IMR-90 (cell line): ENCODE measurements at regions not wholly inside any gene's neighbourhood (a gene's known extent, or its start where the extent isn't known, plus 50 kb on each side); places are given as distances from the start of the nearest gene placed in this dataset.

Source experiments
- BHLHE40 ChIP-seq: fragments of 150-350 bp; IDR thresholded peaks from 2 replicates; pipeline ENCODE4 v1.6.1; 2016; ENCODE audit warnings: mild to moderate bottlenecking, low read depth, low read length
- POLR2A ChIP-seq: IDR thresholded peaks from 2 replicates; pipeline ENCODE4 v1.6.1; 2012; ENCODE audit warnings: mild to moderate bottlenecking, low read depth, low read length
- RCOR1 ChIP-seq: IDR thresholded peaks from 2 replicates; pipeline ENCODE4 v1.6.1; 2012; ENCODE audit warnings: mild to moderate bottlenecking, low read length, improper control_type of control experiment; ENCODE audit not compliant: insufficient replicate concordance
- SMC3 ChIP-seq: fragments of 150-350 bp; IDR thresholded peaks from 2 replicates; pipeline ENCODE4 v1.6.1; 2016; ENCODE audit warnings: low read depth, mild to moderate bottlenecking, antibody characterized with exemption, low read length, moderate library complexity
- TF ChIP-seq, protein P1 (sequence below): conservative IDR thresholded peaks from 2 replicates; pipeline ENCODE4 v1.5.1; 2012; ENCODE audit warnings: mild to moderate bottlenecking, low read depth, low read length, improper control_type of control experiment

DNA sequence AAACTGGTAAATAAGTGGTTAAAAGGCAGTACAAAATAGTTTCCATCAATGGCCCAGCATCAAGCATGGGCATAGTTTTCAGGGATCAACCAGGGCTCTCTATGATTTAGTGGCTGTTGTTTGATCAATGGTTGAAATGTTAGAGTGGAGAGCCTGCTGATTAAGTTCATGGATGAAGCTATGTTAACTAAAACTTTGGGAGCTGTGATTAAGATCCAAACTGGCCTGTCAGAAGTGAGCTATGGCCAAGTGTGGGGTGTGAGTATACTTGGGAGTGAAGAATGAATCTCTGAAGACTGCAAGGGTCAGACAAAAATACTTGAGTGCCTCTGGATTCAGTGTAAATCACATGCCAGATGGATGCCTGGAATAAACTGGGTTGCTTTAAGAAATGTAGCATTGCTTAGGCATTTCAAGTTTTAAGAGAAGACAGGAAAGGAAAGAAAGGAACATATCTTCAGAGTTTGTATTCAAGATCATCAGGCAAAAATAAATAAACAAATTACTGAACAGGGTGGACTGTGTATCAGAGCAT is 422.2 kb upstream of the ADAMTS9 start:
- TF ChIP-seq, protein P1, sequence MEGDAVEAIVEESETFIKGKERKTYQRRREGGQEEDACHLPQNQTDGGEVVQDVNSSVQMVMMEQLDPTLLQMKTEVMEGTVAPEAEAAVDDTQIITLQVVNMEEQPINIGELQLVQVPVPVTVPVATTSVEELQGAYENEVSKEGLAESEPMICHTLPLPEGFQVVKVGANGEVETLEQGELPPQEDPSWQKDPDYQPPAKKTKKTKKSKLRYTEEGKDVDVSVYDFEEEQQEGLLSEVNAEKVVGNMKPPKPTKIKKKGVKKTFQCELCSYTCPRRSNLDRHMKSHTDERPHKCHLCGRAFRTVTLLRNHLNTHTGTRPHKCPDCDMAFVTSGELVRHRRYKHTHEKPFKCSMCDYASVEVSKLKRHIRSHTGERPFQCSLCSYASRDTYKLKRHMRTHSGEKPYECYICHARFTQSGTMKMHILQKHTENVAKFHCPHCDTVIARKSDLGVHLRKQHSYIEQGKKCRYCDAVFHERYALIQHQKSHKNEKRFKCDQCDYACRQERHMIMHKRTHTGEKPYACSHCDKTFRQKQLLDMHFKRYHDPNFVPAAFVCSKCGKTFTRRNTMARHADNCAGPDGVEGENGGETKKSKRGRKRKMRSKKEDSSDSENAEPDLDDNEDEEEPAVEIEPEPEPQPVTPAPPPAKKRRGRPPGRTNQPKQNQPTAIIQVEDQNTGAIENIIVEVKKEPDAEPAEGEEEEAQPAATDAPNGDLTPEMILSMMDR, result no peak
- TF ChIP-seq BHLHE40 (no peak), POLR2A (no peak), RCOR1 (no peak), SMC3 (no peak)
